Effector memory CD4-positive, alpha-beta T cell (primary cell): ENCODE measurements at regions not wholly inside any gene's neighbourhood (a gene's known extent, or its start where the extent isn't known, plus 50 kb on each side); places are given as distances from the start of the nearest gene placed in this dataset.
"Not testable (repeated sequence)": the region's sequence is repeated elsewhere in the genome, so short reads cannot be mapped to it uniquely, and the experiment has no call there.

ENCODE experiments used
- DNase-seq, 3 donors: peaks; one replicate each; pipeline ENCODE4 v3.0.0-alpha.2; 2020
- H3K27ac ChIP-seq: 2 replicates; pipeline ENCODE4 v1.7.0; 2013; ENCODE audit warnings: mild to moderate bottlenecking, low read length, moderate library complexity; ENCODE audit not compliant: insufficient read depth, poor library complexity, severe bottlenecking
- H3K27me3 ChIP-seq: replicated peaks from 2 replicates; pipeline ENCODE4 v1.7.0; 2013; ENCODE audit warnings: mild to moderate bottlenecking, low read length; ENCODE audit not compliant: insufficient read depth, control insufficient read depth, poor library complexity, severe bottlenecking
- H3K36me3 ChIP-seq: 2 replicates; pipeline ENCODE4 v1.7.0; 2013; ENCODE audit warnings: mild to moderate bottlenecking, low read length, moderate library complexity; ENCODE audit not compliant: control insufficient read depth, insufficient read depth
- H3K4me1 ChIP-seq: 2 replicates; pipeline ENCODE4 v1.7.0; 2013; ENCODE audit warnings: low read length, mild to moderate bottlenecking; ENCODE audit not compliant: control insufficient read depth, insufficient read depth, poor library complexity, severe bottlenecking
- H3K4me3 ChIP-seq: 2 replicates; pipeline ENCODE4 v1.7.0; 2013; ENCODE audit warnings: low read length, low read depth, mild to moderate bottlenecking; ENCODE audit not compliant: insufficient read depth, poor library complexity, severe bottlenecking
- H3K9me3 ChIP-seq: 2 replicates; pipeline ENCODE4 v1.7.0; 2013; ENCODE audit warnings: mild to moderate bottlenecking, low read length, moderate library complexity; ENCODE audit not compliant: control insufficient read depth

GRCh38 chr1:121517586-121518230 lies 332.9 kb downstream of the SRGAP2C start:
- no peak for DNase-seq
- peaks cover 18% of the 10 kb centered on the region for H3K4me1 ChIP-seq
- H3K36me3 ChIP-seq = no peaks in the 10 kb centered on the region
- no peak overlapping the region for H3K4me3 ChIP-seq
- no peaks in the 10 kb centered on the region for H3K27me3 ChIP-seq
- H3K27ac ChIP-seq = no peak overlapping the region
- no peaks in the 10 kb centered on the region for H3K9me3 ChIP-seq

GRCh38 chr1:121518726-121519041 lies 333.9 kb downstream of the SRGAP2C start:
- Histone ChIP-seq H3K9me3 (no peaks in the 10 kb centered on the region), H3K27me3 (no peaks in the 10 kb centered on the region), H3K4me1 (peaks cover 18% of the 10 kb centered on the region), H3K27ac (peak overlapping the region; percentile 85), H3K36me3 (no peaks in the 10 kb centered on the region), H3K4me3 (peak overlapping the region; percentile 84)
- no peak for DNase-seq

- DNase-seq = peak; percentile 72 to 78 (median 76)
These were observed 334.4 kb downstream of the SRGAP2C start for GRCh38 chr1:121519042-121519755.

DNA sequence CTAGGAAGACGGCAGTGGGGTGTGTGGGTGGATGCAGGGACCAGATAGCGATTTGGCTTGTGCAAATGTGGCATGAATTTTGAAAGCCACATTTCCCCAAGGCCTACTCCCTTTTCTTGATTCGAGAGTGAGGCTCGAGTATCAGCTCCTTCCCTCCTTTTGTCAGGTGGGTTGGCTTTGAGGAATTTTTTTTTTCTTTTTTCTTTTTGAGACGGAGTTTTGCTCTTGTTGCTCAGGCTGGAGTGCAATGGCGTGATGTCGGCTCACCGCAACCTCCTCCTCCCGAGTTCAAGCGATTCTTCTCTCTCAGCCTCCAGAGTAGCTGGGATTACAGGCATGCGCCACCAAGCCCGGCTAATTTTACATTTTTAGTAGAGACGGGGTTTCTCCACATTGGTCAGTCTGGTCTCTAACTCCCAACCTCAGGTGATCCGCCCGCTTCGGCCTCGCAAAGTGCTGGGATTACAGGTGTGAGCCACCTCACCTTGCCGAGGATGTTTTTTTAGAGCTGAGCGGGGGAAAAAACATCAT lies 335.0 kb downstream of the SRGAP2C start:
- not testable (repeated sequence) for DNase-seq, H3K27me3 ChIP-seq, H3K9me3 ChIP-seq, H3K36me3 ChIP-seq
- Histone ChIP-seq H3K4me3 (peak overlapping the region; percentile 84), H3K4me1 (peaks cover 18% of the 10 kb centered on the region), H3K27ac (peak overlapping the region; percentile 85)

More at GRCh38 chr1:121519042-121519755, 334.4 kb downstream of the SRGAP2C start:
- Histone ChIP-seq H3K27ac (peak overlapping the region; percentile 85), H3K4me3 (peak overlapping the region; percentile 84), H3K27me3 (no peaks in the 10 kb centered on the region), H3K36me3 (no peaks in the 10 kb centered on the region), H3K4me1 (peaks cover 18% of the 10 kb centered on the region), H3K9me3 (no peaks in the 10 kb centered on the region)

GRCh38 chr1:121522061-121522759 lies 337.4 kb downstream of the SRGAP2C start:
- H3K4me1 ChIP-seq = peaks cover 11% of the 10 kb centered on the region
- DNase-seq = no peak
- no peak overlapping the region for H3K4me3 ChIP-seq
- H3K9me3 ChIP-seq = no peaks in the 10 kb centered on the region
- H3K36me3 ChIP-seq = no peaks in the 10 kb centered on the region
- no peaks in the 10 kb centered on the region for H3K27me3 ChIP-seq
- no peak overlapping the region for H3K27ac ChIP-seq

- not testable (repeated sequence) for H3K9me3 ChIP-seq, H3K4me3 ChIP-seq, H3K36me3 ChIP-seq, DNase-seq, H3K27me3 ChIP-seq, H3K27ac ChIP-seq, H3K4me1 ChIP-seq
These were observed 338.3 kb downstream of the SRGAP2C start for GRCh38 chr1:121523112-121523511.

GRCh38 chr1:121525355-121525754 lies 340.6 kb downstream of the SRGAP2C start:
- H3K27ac ChIP-seq = no peak overlapping the region
- no peak for DNase-seq
- H3K4me1 ChIP-seq = peaks cover 5% of the 10 kb centered on the region
- no peaks in the 10 kb centered on the region for H3K27me3 ChIP-seq
- H3K36me3 ChIP-seq = no peaks in the 10 kb centered on the region
- no peaks in the 10 kb centered on the region for H3K9me3 ChIP-seq
- H3K4me3 ChIP-seq = no peak overlapping the region

DNA sequence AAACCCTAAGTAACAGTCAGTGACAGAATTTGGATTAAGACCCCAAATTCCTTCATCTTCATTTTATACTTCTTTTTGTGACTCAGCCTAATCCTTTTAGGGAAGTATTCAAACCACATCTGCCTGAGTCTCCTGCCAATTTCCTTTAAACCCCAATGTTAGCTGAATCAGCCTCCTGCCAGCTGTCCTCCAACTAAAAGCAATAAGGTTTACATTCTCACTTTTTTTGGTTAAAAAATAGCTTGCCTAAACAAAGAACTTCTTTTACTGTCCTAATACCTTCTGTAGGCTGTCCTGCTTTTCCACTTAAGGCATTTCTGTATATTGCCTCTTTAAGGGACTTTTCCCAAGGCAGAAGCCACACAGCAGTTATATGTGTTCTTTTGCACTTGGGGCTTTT lies 344.2 kb downstream of the SRGAP2C start:
- H3K36me3 ChIP-seq, H3K27ac ChIP-seq, H3K4me3 ChIP-seq, DNase-seq, H3K9me3 ChIP-seq, H3K27me3 ChIP-seq, H3K4me1 ChIP-seq: not testable (repeated sequence)

DNA sequence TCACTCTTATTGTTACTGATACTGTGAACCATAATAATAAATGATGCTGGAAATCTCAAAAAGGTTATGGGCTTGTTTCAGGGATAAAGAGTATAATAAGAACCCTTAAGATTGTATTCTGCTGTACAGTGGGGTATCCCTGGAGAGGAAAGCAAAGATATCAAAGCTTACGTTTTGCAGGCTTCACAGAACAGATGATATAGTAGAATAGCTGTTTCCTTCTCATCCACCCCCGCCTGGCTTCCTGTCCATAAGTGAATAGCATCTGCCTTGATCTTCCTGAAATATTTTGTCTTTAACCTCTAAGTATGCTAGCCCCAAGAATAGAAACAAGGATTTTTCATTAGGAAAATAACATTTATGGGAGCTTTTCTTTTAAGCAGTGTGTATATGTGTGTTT lies 345.3 kb downstream of the SRGAP2C start:
- H3K4me1 ChIP-seq, H3K27ac ChIP-seq, DNase-seq, H3K27me3 ChIP-seq, H3K4me3 ChIP-seq, H3K9me3 ChIP-seq, H3K36me3 ChIP-seq: not testable (repeated sequence)

- not testable (repeated sequence) for H3K4me3 ChIP-seq, H3K27ac ChIP-seq, H3K9me3 ChIP-seq, H3K4me1 ChIP-seq, DNase-seq, H3K36me3 ChIP-seq, H3K27me3 ChIP-seq
These were observed 347.0 kb downstream of the SRGAP2C start for GRCh38 chr1:121531747-121532146.
